Posterior cingulate gyrus (tissue), 11 donors: ENCODE measurements at regions not wholly inside any gene's neighbourhood (a gene's known extent, or its start where the extent isn't known, plus 50 kb on each side); places are given as distances from the start of the nearest gene placed in this dataset.
"Not testable (repeated sequence)": the region's sequence is repeated elsewhere in the genome, so short reads cannot be mapped to it uniquely, and the experiment has no call there.

Experiments used
- DNase-seq, 10 donors: peaks; one replicate each; pipeline versions ENCODE4 v3.0.0 to v3.0.0-alpha.2; 2020 to 2021; ENCODE audit warnings: mixed read lengths in 3 of 10
- intact Hi-C: fragments of 100-400 bp; cut with DNase I; formaldehyde crosslinking; loops from one replicate; pipeline ENCODE4 v1.15.1; 2023

GRCh38 chr17:26936645-26937044 lies 357.3 kb upstream of the WSB1 start:
- intact Hi-C loops, DNase-seq: not testable (repeated sequence)

GRCh38 chr17:26937750-26938322 lies 356.1 kb upstream of the WSB1 start:
- DNase-seq, result peak in 1 of 10 donors; percentile 39
- intact Hi-C loops, result not testable (repeated sequence)

GRCh38 chr17:26939755-26940154 lies 354.2 kb upstream of the WSB1 start:
- DNase-seq, intact Hi-C loops: not testable (repeated sequence)

- DNase-seq, intact Hi-C loops: not testable (repeated sequence)
These were observed 353.3 kb upstream of the WSB1 start for GRCh38 chr17:26940587-26940986.

- peak in 3 of 10 donors; percentile 47 to 80 (median 71) for DNase-seq
- intact Hi-C loops, result no loop called here
These were observed 331.4 kb upstream of the WSB1 start for GRCh38 chr17:26962255-26963162.

- intact Hi-C loops, result no loop called here
- DNase-seq, result peak in 3 of 10 donors; percentile 65 to 78 (median 75)
These were observed 330.8 kb upstream of the WSB1 start for GRCh38 chr17:26963163-26963503.

- intact Hi-C loops, result not testable (repeated sequence)
These were observed 327.9 kb upstream of the WSB1 start for GRCh38 chr17:26965898-26966624.

GRCh38 chr17:26966625-26967179 lies 327.2 kb upstream of the WSB1 start:
- DNase-seq, intact Hi-C loops: not testable (repeated sequence)

More at GRCh38 chr17:26965898-26966624, 327.9 kb upstream of the WSB1 start:
- not testable (repeated sequence) for DNase-seq

GRCh38 chr17:26981845-26982425 lies 312.0 kb upstream of the WSB1 start:
- intact Hi-C loops, result not testable (repeated sequence)
- peak in 2 of 10 donors; percentile 82 to 84 for DNase-seq

GRCh38 chr17:26982563-26982962 lies 311.4 kb upstream of the WSB1 start:
- intact Hi-C loops, DNase-seq: not testable (repeated sequence)

GRCh38 chr17:26987851-26988250 lies 306.1 kb upstream of the WSB1 start:
- DNase-seq, intact Hi-C loops: not testable (repeated sequence)

- intact Hi-C loops, result not testable (repeated sequence)
These were observed 299.3 kb upstream of the WSB1 start for GRCh38 chr17:26994648-26995047.

GRCh38 chr17:26996146-26996916 lies 297.6 kb upstream of the WSB1 start:
- intact Hi-C loops, DNase-seq: not testable (repeated sequence)

More at GRCh38 chr17:26994648-26995047, 299.3 kb upstream of the WSB1 start:
- DNase-seq, result not testable (repeated sequence)

GRCh38 chr17:27007734-27008531 lies 286.0 kb upstream of the WSB1 start:
- DNase-seq, intact Hi-C loops: not testable (repeated sequence)

- intact Hi-C loops, result no loop called here
These were observed 284.8 kb upstream of the WSB1 start for GRCh38 chr17:27009087-27009486.

GRCh38 chr17:27010138-27010537 lies 283.8 kb upstream of the WSB1 start:
- DNase-seq, intact Hi-C loops: not testable (repeated sequence)

More at GRCh38 chr17:27009087-27009486, 284.8 kb upstream of the WSB1 start:
- DNase-seq, result no peak

GRCh38 chr17:27030552-27030951 lies 263.4 kb upstream of the WSB1 start:
- intact Hi-C loops, DNase-seq: not testable (repeated sequence)

GRCh38 chr17:27038676-27039075 lies 255.2 kb upstream of the WSB1 start:
- no peak for DNase-seq
- intact Hi-C loops, result no loop called here
